ENCODE measurements at regions not wholly inside any gene's neighbourhood (a gene's known extent, or its start where the extent isn't known, plus 50 kb on each side); places are given as distances from the start of the nearest gene placed in this dataset.

GRCh38 chr16:86305440-86305839 lies 204.9 kb upstream of the FOXF1 start:
- no peak for TF ChIP-seq EZH2phosphoT487 (IDR thresholded peaks at IDR 0.05; ENCODE audit: borderline replicate concordance, low read length)
- TF ChIP-seq, protein P1, sequence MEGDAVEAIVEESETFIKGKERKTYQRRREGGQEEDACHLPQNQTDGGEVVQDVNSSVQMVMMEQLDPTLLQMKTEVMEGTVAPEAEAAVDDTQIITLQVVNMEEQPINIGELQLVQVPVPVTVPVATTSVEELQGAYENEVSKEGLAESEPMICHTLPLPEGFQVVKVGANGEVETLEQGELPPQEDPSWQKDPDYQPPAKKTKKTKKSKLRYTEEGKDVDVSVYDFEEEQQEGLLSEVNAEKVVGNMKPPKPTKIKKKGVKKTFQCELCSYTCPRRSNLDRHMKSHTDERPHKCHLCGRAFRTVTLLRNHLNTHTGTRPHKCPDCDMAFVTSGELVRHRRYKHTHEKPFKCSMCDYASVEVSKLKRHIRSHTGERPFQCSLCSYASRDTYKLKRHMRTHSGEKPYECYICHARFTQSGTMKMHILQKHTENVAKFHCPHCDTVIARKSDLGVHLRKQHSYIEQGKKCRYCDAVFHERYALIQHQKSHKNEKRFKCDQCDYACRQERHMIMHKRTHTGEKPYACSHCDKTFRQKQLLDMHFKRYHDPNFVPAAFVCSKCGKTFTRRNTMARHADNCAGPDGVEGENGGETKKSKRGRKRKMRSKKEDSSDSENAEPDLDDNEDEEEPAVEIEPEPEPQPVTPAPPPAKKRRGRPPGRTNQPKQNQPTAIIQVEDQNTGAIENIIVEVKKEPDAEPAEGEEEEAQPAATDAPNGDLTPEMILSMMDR (conservative IDR thresholded peaks at IDR 0.05; ENCODE audit: low read depth, low read length) = no peak

Measured in PC-3 (cell line).